Testis (tissue), 2 donors: ENCODE measurements at regions not wholly inside any gene's neighbourhood (a gene's known extent, or its start where the extent isn't known, plus 50 kb on each side); places are given as distances from the start of the nearest gene placed in this dataset.

ENCODE experiments used
- CTCF ChIP-seq, 3 experiments: fragments of 450-650 bp in 2 of 3; fragments of 200-600 bp in 1 of 3; sonication (generic) in 1 of 3; IDR thresholded peaks; one replicate each; pipeline ENCODE4 v1.5.1; 2016 to 2019; ENCODE audit warnings: antibody characterized with exemption in 3 of 3, mild to moderate bottlenecking in 2 of 3, moderate library complexity in 1 of 3
- POLR2A ChIP-seq: fragments of 450-650 bp; IDR thresholded peaks from one replicate; pipeline ENCODE4 v1.6.1; 2017; ENCODE audit warnings: antibody characterized with exemption, mild to moderate bottlenecking, moderate library complexity

GRCh38 chr5:78706825-78707224, 58.3 kb upstream of the LHFPL2 start:
- no peak for TF ChIP-seq POLR2A
- TF ChIP-seq CTCF (IDR thresholded peaks at IDR 0.05), result no peak
